ENCODE measurements at regions not wholly inside any gene's neighbourhood (a gene's known extent, or its start where the extent isn't known, plus 50 kb on each side); places are given as distances from the start of the nearest gene placed in this dataset.

- in situ Hi-C loops (cut with HindIII; ENCODE audit: extremely low pct_ligation_motif_present, low pct_unique_long_range_greater_than_20kb) (no loop called here), intact Hi-C loops (cut with micrococcal nuclease; ENCODE audit: unreplicated experiment) (no loop called here)
- no TSS peak for BruUV-seq (replicated peaks)
- no peak for DNase-seq (ENCODE audit: low spot score)
- no peak overlapping the region for H3K4me2 ChIP-seq (ENCODE audit: low read depth, low read length)
- no peak for FAIRE-seq
- H3K27me3 ChIP-seq (ENCODE audit: control insufficient read depth in 1 of 2, insufficient read depth in 2 of 2, low read length in 2 of 2) = no peaks in the 10 kb centered on the region
- H4K20me1 ChIP-seq (ENCODE audit: insufficient read depth, low read length) = no peaks in the 10 kb centered on the region
- ChIA-PET POLR2A (no interaction called here), CTCF (ENCODE audit: low intra/inter-chr PET ratio, low total read pairs) (no interaction called here)
- no peak overlapping the region for H2AFZ ChIP-seq (ENCODE audit: low read length)
- ATAC-seq = no peak
- H3K9me3 ChIP-seq (ENCODE audit: low read length) = peaks cover 78% of the 10 kb centered on the region
- H3K79me2 ChIP-seq (ENCODE audit: insufficient read depth, low read length) = no peaks in the 10 kb centered on the region
- H3K4me3 ChIP-seq (replicated peaks in 1 of 3; ENCODE audit: insufficient read depth in 1 of 3, low read depth in 2 of 3, low read length in 3 of 3) = no peak overlapping the region
- H3K4me1 ChIP-seq (ENCODE audit: insufficient read depth, low read length) = no peaks in the 10 kb centered on the region
- H3K9ac ChIP-seq (ENCODE audit: insufficient read depth, low read depth, low read length) = no peak overlapping the region
- TF ChIP-seq GMEB2 (CRISPR knock-in tag; IDR thresholded peaks at IDR 0.05; ENCODE audit: low read depth) (no peak), AHR (CRISPR knock-in tag; IDR thresholded peaks at IDR 0.05) (no peak), AHDC1 (CRISPR knock-in tag; IDR thresholded peaks at IDR 0.05; ENCODE audit: borderline replicate concordance) (no peak), SIN3A (IDR thresholded peaks at IDR 0.05; ENCODE audit: borderline replicate concordance, low read depth, low read length) (no peak), NFRKB (IDR thresholded peaks at IDR 0.05) (no peak), RFXANK (CRISPR knock-in tag; IDR thresholded peaks at IDR 0.05) (no peak), YEATS4 (CRISPR knock-in tag; IDR thresholded peaks at IDR 0.05; ENCODE audit: borderline replicate concordance) (no peak), ARID4A (CRISPR knock-in tag; IDR thresholded peaks at IDR 0.05; ENCODE audit: borderline replicate concordance) (no peak), ZNF263 (CRISPR knock-in tag; IDR thresholded peaks at IDR 0.05) (no peak)
- WGBS (ENCODE audit: low lambda C conversion rate) = 2% methylated on average over 3 of the region's 3 CpGs
- H3K27ac ChIP-seq (ENCODE audit: extremely low read length, insufficient read depth, low read length) = no peak overlapping the region
- no peaks in the 10 kb centered on the region for H3K36me3 ChIP-seq (replicated peaks in 1 of 2; ENCODE audit: control insufficient read depth in 1 of 2, insufficient read depth in 2 of 2, low read length in 2 of 2)
Observed at GRCh38 chr2:5609201-5609600, 83.0 kb upstream of the SOX11 start.
